ENCODE measurements at regions not wholly inside any gene's neighbourhood (a gene's known extent, or its start where the extent isn't known, plus 50 kb on each side); places are given as distances from the start of the nearest gene placed in this dataset.

- TF ChIP-seq CTCF (conservative IDR thresholded peaks at IDR 0.05 in 1 of 2, IDR thresholded peaks at IDR 0.05 in 1 of 2; ENCODE audit: low read depth in 1 of 2, low read length in 2 of 2) (no peak), EZH2 (IDR thresholded peaks at IDR 0.05; ENCODE audit: low read length, missing control alignments) (no peak)
Observed at GRCh38 chr6:108763931-108764579, 84.2 kb upstream of the ARMC2 start.
